NT2/D1 (cell line): ENCODE measurements at regions not wholly inside any gene's neighbourhood (a gene's known extent, or its start where the extent isn't known, plus 50 kb on each side); places are given as distances from the start of the nearest gene placed in this dataset.
"Not testable (repeated sequence)": the region's sequence is repeated elsewhere in the genome, so short reads cannot be mapped to it uniquely, and the experiment has no call there.

Experiments
- DNase-seq: peaks from one replicate; pipeline ENCODE4 v3.0.0-alpha.2; 2011; ENCODE audit warnings: low read depth, low spot score
- H3K27me3 ChIP-seq: 2 replicates; pipeline ENCODE4 v1.6.0; 2011; ENCODE audit warnings: mild to moderate bottlenecking; ENCODE audit not compliant: insufficient read length, insufficient read depth
- H3K36me3 ChIP-seq: 2 replicates; pipeline ENCODE4 v1.6.1; 2011; ENCODE audit warnings: mild to moderate bottlenecking, low read length, mixed read lengths; ENCODE audit not compliant: insufficient read depth, insufficient read length
- H3K4me1 ChIP-seq: 2 replicates; pipeline ENCODE4 v1.5.1; 2011; ENCODE audit not compliant: insufficient read depth, insufficient read length
- H3K4me3 ChIP-seq: 2 replicates; pipeline ENCODE4 v1.5.1; 2011; ENCODE audit warnings: low read depth; ENCODE audit not compliant: insufficient read length
- H3K9ac ChIP-seq: 2 replicates; pipeline ENCODE4 v1.6.0; 2011; ENCODE audit warnings: low read depth; ENCODE audit not compliant: insufficient read length
- H3K9me3 ChIP-seq: 2 replicates; pipeline ENCODE4 v1.5.1; 2011; ENCODE audit warnings: mild to moderate bottlenecking, low read length; ENCODE audit not compliant: insufficient read depth
- SUZ12 ChIP-seq: IDR thresholded peaks from 2 replicates; pipeline ENCODE4 v1.6.1; 2011; ENCODE audit not compliant: insufficient read length, insufficient read depth; ENCODE audit errors: extremely low read depth
- YY1 ChIP-seq: IDR thresholded peaks from 2 replicates; pipeline ENCODE4 v1.6.1; 2011; ENCODE audit not compliant: insufficient read length, insufficient read depth
- ZNF274 ChIP-seq: IDR thresholded peaks from 2 replicates; pipeline ENCODE4 v1.6.1; 2011; ENCODE audit warnings: mild to moderate bottlenecking, low read depth, low read length

- TF ChIP-seq YY1 (no peak), SUZ12 (no peak), ZNF274 (no peak)
- H3K9me3 ChIP-seq, result no peaks in the 10 kb centered on the region
- H3K27me3 ChIP-seq, result no peaks in the 10 kb centered on the region
- no peak overlapping the region for H3K4me3 ChIP-seq
- no peaks in the 10 kb centered on the region for H3K36me3 ChIP-seq
- H3K9ac ChIP-seq, result no peak overlapping the region
- DNase-seq, result no peak
- H3K4me1 ChIP-seq, result no peaks in the 10 kb centered on the region
Observed at GRCh38 chr3:162718697-162719096, 1222.1 kb downstream of the OTOL1 start.

- Histone ChIP-seq H3K4me1 (no peaks in the 10 kb centered on the region), H3K36me3 (no peaks in the 10 kb centered on the region), H3K9me3 (no peaks in the 10 kb centered on the region), H3K27me3 (no peaks in the 10 kb centered on the region), H3K4me3 (no peak overlapping the region), H3K9ac (no peak overlapping the region)
- DNase-seq, result no peak
- no peak for TF ChIP-seq YY1
- no peak for TF ChIP-seq ZNF274
- TF ChIP-seq SUZ12, result no peak
Observed at GRCh38 chr3:162719684-162720341, 1223.2 kb downstream of the OTOL1 start.

- Histone ChIP-seq H3K4me3 (no peak overlapping the region), H3K4me1 (no peaks in the 10 kb centered on the region), H3K36me3 (no peaks in the 10 kb centered on the region), H3K27me3 (no peaks in the 10 kb centered on the region), H3K9me3 (no peaks in the 10 kb centered on the region), H3K9ac (no peak overlapping the region)
- TF ChIP-seq YY1, result no peak
- DNase-seq, result peak; percentile 27
Observed at GRCh38 chr3:162721736-162722135, 1225.1 kb downstream of the OTOL1 start.

- TF ChIP-seq ZNF274 (no peak), YY1 (no peak), SUZ12 (no peak)
- Histone ChIP-seq H3K36me3 (no peaks in the 10 kb centered on the region), H3K4me1 (no peaks in the 10 kb centered on the region), H3K27me3 (no peaks in the 10 kb centered on the region), H3K9ac (no peak overlapping the region), H3K4me3 (no peak overlapping the region), H3K9me3 (no peaks in the 10 kb centered on the region)
- no peak for DNase-seq
Observed at GRCh38 chr3:162722337-162722736, 1225.7 kb downstream of the OTOL1 start.

GRCh38 chr3:162722796-162723195, 1226.2 kb downstream of the OTOL1 start:
- H3K27me3 ChIP-seq, H3K36me3 ChIP-seq, DNase-seq, H3K4me1 ChIP-seq, H3K9me3 ChIP-seq, H3K9ac ChIP-seq, H3K4me3 ChIP-seq: not testable (repeated sequence)

- Histone ChIP-seq H3K9me3 (peaks cover 9% of the 10 kb centered on the region; the same call in 1 of the 2 replicates), H3K36me3 (no peaks in the 10 kb centered on the region), H3K4me1 (no peaks in the 10 kb centered on the region), H3K4me3 (no peak overlapping the region), H3K27me3 (no peaks in the 10 kb centered on the region), H3K9ac (no peak overlapping the region)
- no peak for TF ChIP-seq YY1
- no peak for TF ChIP-seq SUZ12
- TF ChIP-seq ZNF274, result no peak
- DNase-seq, result no peak
Observed at GRCh38 chr3:162729686-162730085, 1233.1 kb downstream of the OTOL1 start.

- not testable (repeated sequence) for DNase-seq, H3K9me3 ChIP-seq, H3K9ac ChIP-seq, H3K4me3 ChIP-seq, H3K4me1 ChIP-seq, H3K36me3 ChIP-seq, H3K27me3 ChIP-seq
Observed at GRCh38 chr3:162731961-162732360, 1235.4 kb downstream of the OTOL1 start.

GRCh38 chr3:162738784-162739183, 1242.2 kb downstream of the OTOL1 start:
- TF ChIP-seq SUZ12 (no peak), ZNF274 (no peak), YY1 (no peak)
- H3K27me3 ChIP-seq, result no peaks in the 10 kb centered on the region
- no peak overlapping the region for H3K4me3 ChIP-seq
- peaks cover 15% of the 10 kb centered on the region for H3K9me3 ChIP-seq
- no peaks in the 10 kb centered on the region for H3K4me1 ChIP-seq
- H3K9ac ChIP-seq, result no peak overlapping the region
- no peaks in the 10 kb centered on the region for H3K36me3 ChIP-seq
- DNase-seq, result no peak
